ENCODE measurements at regions not wholly inside any gene's neighbourhood (a gene's known extent, or its start where the extent isn't known, plus 50 kb on each side); places are given as distances from the start of the nearest gene placed in this dataset.

DNA sequence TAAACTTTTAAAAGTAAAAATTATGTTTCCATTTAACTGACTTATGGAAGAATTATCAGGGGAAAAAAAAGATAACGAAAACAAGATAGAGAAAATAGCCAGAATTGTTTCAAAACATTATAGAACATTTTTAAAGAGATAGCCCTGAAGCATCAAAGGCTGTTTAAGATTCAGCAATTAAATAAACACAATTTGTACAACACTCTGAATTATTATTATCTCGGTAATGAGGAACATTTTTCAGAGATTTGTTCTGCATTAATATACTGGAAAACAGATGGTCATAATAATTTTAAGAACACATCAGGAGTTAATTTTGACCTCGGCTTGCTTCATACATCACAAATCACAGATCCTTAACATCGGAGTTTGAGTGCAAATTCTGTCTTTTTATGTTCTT lies 643.8 kb downstream of the SORCS1 start:
- no peak for DNase-seq
- H3K27me3 ChIP-seq (replicated peaks in 1 of 7), result no peaks in the 10 kb centered on the region
- H3K27ac ChIP-seq, result no peak overlapping the region
- no peak overlapping the region for H3K4me3 ChIP-seq
- peaks cover 0 to 4% (median 0%) of the 10 kb centered on the region in 8 donors for H3K9me3 ChIP-seq
- no peaks in the 10 kb centered on the region for H3K36me3 ChIP-seq
- intact Hi-C loops (cut with DNase I; ENCODE audit: low total_unique reads), result no loop called here
- WGBS, 5 donors, result 70 to 87% (median 78%) methylated on average over 4 of the region's 4 CpGs
- no peaks in the 10 kb centered on the region for H3K4me1 ChIP-seq
- TF ChIP-seq POLR2AphosphoS5 (IDR thresholded peaks at IDR 0.05), result no peak
- TF ChIP-seq, protein P1, sequence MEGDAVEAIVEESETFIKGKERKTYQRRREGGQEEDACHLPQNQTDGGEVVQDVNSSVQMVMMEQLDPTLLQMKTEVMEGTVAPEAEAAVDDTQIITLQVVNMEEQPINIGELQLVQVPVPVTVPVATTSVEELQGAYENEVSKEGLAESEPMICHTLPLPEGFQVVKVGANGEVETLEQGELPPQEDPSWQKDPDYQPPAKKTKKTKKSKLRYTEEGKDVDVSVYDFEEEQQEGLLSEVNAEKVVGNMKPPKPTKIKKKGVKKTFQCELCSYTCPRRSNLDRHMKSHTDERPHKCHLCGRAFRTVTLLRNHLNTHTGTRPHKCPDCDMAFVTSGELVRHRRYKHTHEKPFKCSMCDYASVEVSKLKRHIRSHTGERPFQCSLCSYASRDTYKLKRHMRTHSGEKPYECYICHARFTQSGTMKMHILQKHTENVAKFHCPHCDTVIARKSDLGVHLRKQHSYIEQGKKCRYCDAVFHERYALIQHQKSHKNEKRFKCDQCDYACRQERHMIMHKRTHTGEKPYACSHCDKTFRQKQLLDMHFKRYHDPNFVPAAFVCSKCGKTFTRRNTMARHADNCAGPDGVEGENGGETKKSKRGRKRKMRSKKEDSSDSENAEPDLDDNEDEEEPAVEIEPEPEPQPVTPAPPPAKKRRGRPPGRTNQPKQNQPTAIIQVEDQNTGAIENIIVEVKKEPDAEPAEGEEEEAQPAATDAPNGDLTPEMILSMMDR (IDR thresholded peaks at IDR 0.05 in 8 of 11, conservative IDR thresholded peaks at IDR 0.05 in 3 of 11), result no peak
- no peak for TF ChIP-seq POLR2A (IDR thresholded peaks at IDR 0.05)

DNA sequence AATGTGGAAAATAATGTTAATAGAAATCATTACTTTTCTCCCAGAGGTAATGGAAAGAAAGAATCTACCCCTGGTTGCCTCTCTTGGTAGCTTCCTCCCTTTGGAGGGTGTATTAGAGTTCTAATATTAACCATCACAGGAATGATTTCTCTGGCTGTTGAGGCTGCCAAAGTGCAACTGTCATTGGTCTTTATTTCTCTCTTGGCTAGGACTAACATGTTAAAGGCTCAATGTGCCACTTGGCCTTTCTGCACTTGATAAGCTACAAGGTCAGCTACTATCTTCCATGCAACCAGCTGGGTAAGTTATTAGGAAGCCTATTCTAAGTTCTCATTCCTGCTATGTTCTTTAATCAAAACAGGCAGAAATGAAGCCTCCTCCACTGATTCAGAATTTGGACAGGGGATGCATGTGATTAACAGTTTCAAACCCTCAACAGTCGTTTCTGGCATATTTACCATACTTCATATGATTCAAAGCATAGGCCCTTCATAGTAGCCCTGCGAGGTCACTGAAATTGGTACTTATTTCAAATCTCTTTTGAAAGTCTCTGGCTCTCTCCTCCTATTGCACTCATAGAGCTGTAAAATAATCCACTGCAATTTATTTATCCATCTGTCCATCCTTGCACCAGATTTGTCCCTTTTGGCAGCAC lies 645.0 kb downstream of the SORCS1 start:
- intact Hi-C loops (cut with DNase I; ENCODE audit: low total_unique reads), result no loop called here
- 51 to 66% (median 58%) methylated on average over 2 of the region's 2 CpGs for WGBS, 5 donors
- TF ChIP-seq POLR2A (IDR thresholded peaks at IDR 0.05) (no peak), POLR2AphosphoS5 (IDR thresholded peaks at IDR 0.05) (no peak)
- TF ChIP-seq, protein P1 (IDR thresholded peaks at IDR 0.05 in 8 of 11, conservative IDR thresholded peaks at IDR 0.05 in 3 of 11), result no peak

DNA sequence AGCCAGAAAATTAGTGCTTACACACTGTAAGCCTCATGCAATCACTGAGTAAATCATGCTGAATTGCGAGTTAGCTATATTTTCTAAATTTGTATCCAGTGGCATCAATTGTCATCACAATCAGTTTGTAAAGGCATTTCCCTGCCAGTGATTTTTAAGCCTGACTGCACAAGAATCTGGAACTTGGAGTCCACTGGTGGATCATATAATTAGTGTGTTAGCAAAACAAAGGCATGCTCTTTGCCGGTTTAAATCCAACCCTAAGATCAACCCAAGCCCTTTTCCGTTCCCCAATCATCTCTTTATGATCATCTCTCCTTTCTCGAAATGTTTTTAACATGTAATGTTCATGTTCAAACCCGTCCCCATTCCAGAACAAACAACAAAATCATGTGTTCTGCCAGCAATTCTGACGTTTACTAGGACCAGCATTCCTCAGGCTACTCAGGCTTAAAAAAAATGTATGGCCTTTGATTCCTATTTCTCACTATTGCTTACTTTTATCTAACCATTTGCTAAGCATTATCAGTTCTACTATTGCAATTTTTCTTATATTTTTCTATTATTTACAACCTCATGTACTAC lies 649.2 kb downstream of the SORCS1 start:
- DNase-seq, result no peak
- Histone ChIP-seq H3K27ac (no peak overlapping the region), H3K36me3 (no peaks in the 10 kb centered on the region), H3K4me3 (no peak overlapping the region), H3K4me1 (no peaks in the 10 kb centered on the region), H3K9me3 (no peaks in the 10 kb centered on the region), H3K27me3 (replicated peaks in 1 of 7) (no peaks in the 10 kb centered on the region)
- 65 to 81% (median 71%) methylated on average over 6 of the region's 6 CpGs for WGBS, 5 donors
- TF ChIP-seq POLR2AphosphoS5 (IDR thresholded peaks at IDR 0.05) (no peak), POLR2A (IDR thresholded peaks at IDR 0.05) (no peak)
- TF ChIP-seq, protein P1 (IDR thresholded peaks at IDR 0.05 in 8 of 11, conservative IDR thresholded peaks at IDR 0.05 in 3 of 11), result no peak
- intact Hi-C loops (cut with DNase I; ENCODE audit: low total_unique reads), result no loop called here

More for the DNA sequence above, 645.0 kb downstream of the SORCS1 start:
- H3K27me3 ChIP-seq (replicated peaks in 1 of 7), result no peaks in the 10 kb centered on the region
- no peak overlapping the region for H3K27ac ChIP-seq
- no peak for DNase-seq
- H3K9me3 ChIP-seq, result peaks cover 0 to 4% (median 0%) of the 10 kb centered on the region in 8 donors
- H3K4me1 ChIP-seq, result no peaks in the 10 kb centered on the region
- no peaks in the 10 kb centered on the region for H3K36me3 ChIP-seq
- H3K4me3 ChIP-seq, result no peak overlapping the region

DNA sequence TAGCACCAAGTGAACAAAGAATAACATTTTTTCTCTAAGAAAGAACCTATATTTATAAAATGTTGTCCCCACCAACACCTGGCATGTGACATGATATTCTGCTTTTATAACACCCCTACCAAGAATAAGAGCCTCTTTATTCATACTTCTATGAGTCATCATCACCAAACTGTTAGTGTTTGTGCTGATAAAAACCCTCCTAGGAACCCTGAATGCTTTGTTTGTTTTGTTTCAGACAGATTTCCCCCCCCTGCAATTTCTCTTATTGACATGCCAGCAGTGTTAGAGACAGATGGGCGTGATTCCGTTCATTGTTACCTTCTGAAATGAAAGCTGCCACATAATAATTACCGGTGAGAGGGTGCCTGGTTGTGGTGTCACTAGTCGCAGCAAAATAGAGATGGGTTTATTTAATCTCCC lies 651.1 kb downstream of the SORCS1 start:
- TF ChIP-seq POLR2A (IDR thresholded peaks at IDR 0.05) (no peak), POLR2AphosphoS5 (IDR thresholded peaks at IDR 0.05) (no peak)
- TF ChIP-seq, protein P1 (IDR thresholded peaks at IDR 0.05 in 8 of 11, conservative IDR thresholded peaks at IDR 0.05 in 3 of 11), result no peak
- WGBS, 5 donors, result 31 to 48% (median 39%) methylated on average over 4 of the region's 4 CpGs
- Histone ChIP-seq H3K4me1 (no peaks in the 10 kb centered on the region), H3K36me3 (no peaks in the 10 kb centered on the region), H3K27ac (no peak overlapping the region), H3K9me3 (no peaks in the 10 kb centered on the region), H3K27me3 (replicated peaks in 1 of 7) (no peaks in the 10 kb centered on the region), H3K4me3 (no peak overlapping the region)
- DNase-seq, result no peak
- intact Hi-C loops (cut with DNase I; ENCODE audit: low total_unique reads), result no loop called here

All from spleen (tissue), 11 donors.